GM23338 (cell line): ENCODE measurements at regions not wholly inside any gene's neighbourhood (a gene's known extent, or its start where the extent isn't known, plus 50 kb on each side); places are given as distances from the start of the nearest gene placed in this dataset.

Experiments
- EZH2 ChIP-seq: fragments of 200-600 bp; sonication (generic); IDR thresholded peaks from one replicate; pipeline ENCODE4 v1.8.0; 2017; ENCODE audit warnings: antibody characterized with exemption, mild to moderate bottlenecking, low read depth; ENCODE audit not compliant: unreplicated experiment
- REST ChIP-seq: IDR thresholded peaks from one replicate; pipeline ENCODE4 v1.6.1; 2018; ENCODE audit warnings: antibody characterized with exemption; ENCODE audit not compliant: unreplicated experiment
- TF ChIP-seq, protein P1 (sequence below), 2 experiments: fragments of 200-600 bp in 1 of 2; sonication (generic) in 1 of 2; conservative IDR thresholded peaks; 2 replicates each; pipeline versions ENCODE4 v1.5.1 to v1.6.1; 2016 to 2017; ENCODE audit warnings: antibody characterized with exemption in 2 of 2, low read depth in 2 of 2, mild to moderate bottlenecking in 2 of 2, moderate library complexity in 1 of 2

DNA sequence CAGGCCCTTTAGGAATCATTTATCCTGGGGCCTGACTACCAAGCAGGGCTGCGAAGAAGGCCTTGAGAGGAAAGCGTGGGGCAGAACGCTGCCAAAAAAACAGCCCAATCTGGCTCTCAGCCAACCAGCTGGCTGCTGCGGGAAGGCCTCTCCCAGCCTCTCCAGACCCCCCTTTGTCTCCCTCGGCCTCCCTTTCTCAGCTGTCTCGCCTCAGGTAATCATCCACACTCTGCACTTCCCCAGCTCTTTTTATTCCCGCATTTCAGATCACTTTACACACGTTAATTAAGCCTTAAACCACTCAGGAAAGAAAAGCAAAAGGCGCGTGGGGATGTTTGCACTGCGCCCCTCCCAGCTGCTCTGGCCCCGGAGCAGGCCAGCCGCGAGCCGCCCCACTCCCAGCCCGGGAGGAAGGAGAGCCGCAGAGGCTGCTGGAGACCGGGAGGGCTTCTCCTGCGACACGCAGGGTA is 208.2 kb upstream of the FOXN3 start:
- TF ChIP-seq, protein P1, sequence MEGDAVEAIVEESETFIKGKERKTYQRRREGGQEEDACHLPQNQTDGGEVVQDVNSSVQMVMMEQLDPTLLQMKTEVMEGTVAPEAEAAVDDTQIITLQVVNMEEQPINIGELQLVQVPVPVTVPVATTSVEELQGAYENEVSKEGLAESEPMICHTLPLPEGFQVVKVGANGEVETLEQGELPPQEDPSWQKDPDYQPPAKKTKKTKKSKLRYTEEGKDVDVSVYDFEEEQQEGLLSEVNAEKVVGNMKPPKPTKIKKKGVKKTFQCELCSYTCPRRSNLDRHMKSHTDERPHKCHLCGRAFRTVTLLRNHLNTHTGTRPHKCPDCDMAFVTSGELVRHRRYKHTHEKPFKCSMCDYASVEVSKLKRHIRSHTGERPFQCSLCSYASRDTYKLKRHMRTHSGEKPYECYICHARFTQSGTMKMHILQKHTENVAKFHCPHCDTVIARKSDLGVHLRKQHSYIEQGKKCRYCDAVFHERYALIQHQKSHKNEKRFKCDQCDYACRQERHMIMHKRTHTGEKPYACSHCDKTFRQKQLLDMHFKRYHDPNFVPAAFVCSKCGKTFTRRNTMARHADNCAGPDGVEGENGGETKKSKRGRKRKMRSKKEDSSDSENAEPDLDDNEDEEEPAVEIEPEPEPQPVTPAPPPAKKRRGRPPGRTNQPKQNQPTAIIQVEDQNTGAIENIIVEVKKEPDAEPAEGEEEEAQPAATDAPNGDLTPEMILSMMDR (conservative IDR thresholded peaks at IDR 0.05; ENCODE audit: low read depth in 2 of 2) = no peak
- TF ChIP-seq EZH2 (no peak), REST (no peak)
